ENCODE measurements at regions not wholly inside any gene's neighbourhood (a gene's known extent, or its start where the extent isn't known, plus 50 kb on each side); places are given as distances from the start of the nearest gene placed in this dataset.

GRCh38 chr10:90363799-90364483 is 493.9 kb downstream of the HTR7 start:
- Histone ChIP-seq H3K9ac (ENCODE audit: control insufficient read depth, extremely low read depth, insufficient read depth, low read length) (no peak overlapping the region), H3K4me3 (ENCODE audit: control insufficient read depth in 2 of 3, extremely low read depth in 1 of 3, insufficient read depth in 2 of 3, low read depth in 1 of 3, low read length in 3 of 3) (no peak overlapping the region), H3K27ac (ENCODE audit: control insufficient read depth, insufficient read depth, low read length) (no peak overlapping the region), H4K20me1 (ENCODE audit: control insufficient read depth, extremely low read depth, insufficient read depth, low read length) (no peaks in the 10 kb centered on the region), H3K4me2 (ENCODE audit: control insufficient read depth, extremely low read depth, insufficient read depth, low read depth, low read length) (no peak overlapping the region), H2AFZ (ENCODE audit: control insufficient read depth, low read length) (no peak overlapping the region), H3K27me3 (ENCODE audit: control insufficient read depth, extremely low read depth, insufficient read depth, low read length) (no peaks in the 10 kb centered on the region), H3K79me2 (ENCODE audit: control insufficient read depth, insufficient read depth, low read length) (no peaks in the 10 kb centered on the region), H3K36me3 (ENCODE audit: control insufficient read depth in 2 of 2, extremely low read depth in 1 of 2, insufficient read depth in 2 of 2, low read length in 2 of 2) (no peaks in the 10 kb centered on the region), H3K9me1 (ENCODE audit: control insufficient read depth, extremely low read depth, insufficient read depth, low read length) (no peaks in the 10 kb centered on the region), H3K4me1 (ENCODE audit: control insufficient read depth, extremely low read depth, insufficient read depth, low read length) (no peaks in the 10 kb centered on the region), H3K9me3 (ENCODE audit: control insufficient read depth, low read depth, low read length) (no peaks in the 10 kb centered on the region)
- dilution Hi-C loops (cut with MboI; ENCODE audit: extremely low pct_ligation_motif_present, low sequenced_read_pairs): no loop called here
- FAIRE-seq: no peak
- TF ChIP-seq EZH2 (IDR thresholded peaks at IDR 0.05; ENCODE audit: low read length) (no peak), CTCF (optimal IDR thresholded peaks at IDR 0.05 in 1 of 3, IDR thresholded peaks at IDR 0.05 in 1 of 3, conservative IDR thresholded peaks at IDR 0.05 in 1 of 3; ENCODE audit: extremely low read depth in 1 of 3, insufficient read depth in 2 of 3, low read length in 3 of 3) (no peak)
- no peak for DNase-seq (ENCODE audit: low read depth, low spot score)

GRCh38 chr10:90372451-90372850 is 485.4 kb downstream of the HTR7 start:
- no peak overlapping the region for H3K27ac ChIP-seq (ENCODE audit: control insufficient read depth, insufficient read depth, low read length)
- H2AFZ ChIP-seq (ENCODE audit: control insufficient read depth, low read length): no peak overlapping the region
- no peaks in the 10 kb centered on the region for H3K27me3 ChIP-seq (ENCODE audit: control insufficient read depth, extremely low read depth, insufficient read depth, low read length)
- H3K4me2 ChIP-seq (ENCODE audit: control insufficient read depth, extremely low read depth, insufficient read depth, low read depth, low read length): no peak overlapping the region
- H3K9me3 ChIP-seq (ENCODE audit: control insufficient read depth, low read depth, low read length): no peaks in the 10 kb centered on the region
- H3K9me1 ChIP-seq (ENCODE audit: control insufficient read depth, extremely low read depth, insufficient read depth, low read length): no peaks in the 10 kb centered on the region
- no peak for DNase-seq (ENCODE audit: low read depth, low spot score)
- no peak for TF ChIP-seq CTCF (optimal IDR thresholded peaks at IDR 0.05 in 1 of 3, IDR thresholded peaks at IDR 0.05 in 1 of 3, conservative IDR thresholded peaks at IDR 0.05 in 1 of 3; ENCODE audit: extremely low read depth in 1 of 3, insufficient read depth in 2 of 3, low read length in 3 of 3)
- no peak for TF ChIP-seq EZH2 (IDR thresholded peaks at IDR 0.05; ENCODE audit: low read length)
- H3K79me2 ChIP-seq (ENCODE audit: control insufficient read depth, insufficient read depth, low read length): no peaks in the 10 kb centered on the region
- no peak for FAIRE-seq
- H3K4me1 ChIP-seq (ENCODE audit: control insufficient read depth, extremely low read depth, insufficient read depth, low read length): no peaks in the 10 kb centered on the region
- no peak overlapping the region for H3K4me3 ChIP-seq (ENCODE audit: control insufficient read depth in 2 of 3, extremely low read depth in 1 of 3, insufficient read depth in 2 of 3, low read depth in 1 of 3, low read length in 3 of 3)
- H3K36me3 ChIP-seq (ENCODE audit: control insufficient read depth in 2 of 2, extremely low read depth in 1 of 2, insufficient read depth in 2 of 2, low read length in 2 of 2): no peaks in the 10 kb centered on the region
- no peaks in the 10 kb centered on the region for H4K20me1 ChIP-seq (ENCODE audit: control insufficient read depth, extremely low read depth, insufficient read depth, low read length)
- dilution Hi-C loops (cut with MboI; ENCODE audit: extremely low pct_ligation_motif_present, low sequenced_read_pairs): no loop called here
- no peak overlapping the region for H3K9ac ChIP-seq (ENCODE audit: control insufficient read depth, extremely low read depth, insufficient read depth, low read length)
